Mesothelial cell of epicardium (in vitro differentiated cells): ENCODE measurements at regions not wholly inside any gene's neighbourhood (a gene's known extent, or its start where the extent isn't known, plus 50 kb on each side); places are given as distances from the start of the nearest gene placed in this dataset.

Experiments
- DNase-seq, 2 experiments: peaks; one replicate each; pipeline ENCODE4 v3.0.0; 2021; ENCODE audit warnings: low spot score in 2 of 2; ENCODE audit not compliant: unreplicated experiment in 2 of 2
- H3K27ac Mint-ChIP-seq: 2 replicates; pipeline ENCODE4 v1.8.0; 2021; ENCODE audit warnings: mixed read lengths
- H3K27me3 Mint-ChIP-seq: 2 replicates; pipeline ENCODE4 v1.8.0; 2021; ENCODE audit warnings: low read depth, mixed read lengths
- H3K36me3 Mint-ChIP-seq: 2 replicates; pipeline ENCODE4 v1.8.0; 2021; ENCODE audit warnings: mixed read lengths
- H3K4me1 Mint-ChIP-seq: 2 replicates; pipeline ENCODE4 v1.8.0; 2021; ENCODE audit warnings: mixed read lengths
- H3K4me3 Mint-ChIP-seq: 2 replicates; pipeline ENCODE4 v1.8.0; 2021; ENCODE audit warnings: mild to moderate bottlenecking, moderate library complexity, mixed read lengths
- H3K9me3 Mint-ChIP-seq: 2 replicates; pipeline ENCODE4 v1.8.0; 2021; ENCODE audit warnings: mixed read lengths
- TF ChIP-seq, protein P1 (sequence below): fragments of 200-600 bp; sonication (generic); IDR thresholded peaks from one replicate; pipeline ENCODE4 v1.5.0; 2021; ENCODE audit warnings: antibody characterized with exemption; ENCODE audit not compliant: unreplicated experiment

DNA sequence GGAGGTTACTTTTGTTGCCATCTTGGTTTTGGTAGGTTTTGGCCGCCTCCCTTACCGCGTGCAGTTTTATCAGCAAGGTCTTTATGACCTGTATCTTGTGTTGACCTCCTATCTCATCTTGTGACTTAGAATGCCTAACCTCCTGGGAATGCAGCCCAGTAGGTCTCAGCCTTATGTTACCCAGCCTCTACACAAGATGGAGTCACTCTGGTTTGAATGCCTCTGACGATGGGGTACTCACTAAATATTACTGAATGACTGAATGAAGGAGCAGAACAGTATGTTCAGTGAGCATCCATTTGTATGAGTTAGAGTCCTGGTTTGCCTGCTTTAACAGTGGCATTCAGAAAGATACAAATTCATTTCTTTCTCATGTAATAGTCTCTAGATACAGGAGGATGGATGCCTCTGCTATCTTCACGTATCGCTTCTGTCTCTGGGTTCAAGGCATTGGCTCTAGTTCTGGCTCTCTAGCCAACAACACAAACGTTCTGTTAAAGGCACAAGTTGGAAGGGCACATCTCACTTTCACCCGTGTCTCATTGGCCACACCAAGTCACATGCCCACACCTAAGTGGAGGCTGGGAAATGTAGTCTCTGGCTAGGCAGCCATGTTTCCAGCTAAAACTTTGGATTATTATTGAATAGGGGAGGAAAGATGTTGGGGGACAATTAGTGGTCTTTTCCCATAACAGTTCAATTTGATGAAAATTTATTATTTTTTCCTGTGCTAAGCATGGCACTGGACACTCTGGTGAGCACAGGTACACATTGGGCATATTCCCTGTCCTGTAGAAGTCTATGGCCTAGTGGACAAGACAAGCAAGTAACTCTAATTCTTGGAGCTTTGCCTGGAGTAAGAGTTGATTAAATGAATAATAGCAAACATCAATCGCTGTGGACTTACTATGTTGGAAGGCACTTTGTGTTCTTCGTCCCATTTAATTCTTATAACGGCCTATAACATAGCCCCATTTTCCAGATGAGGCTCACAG is 75.2 kb upstream of the RPH3A start:
- H3K4me1 Mint-ChIP-seq: no peaks in the 10 kb centered on the region
- H3K27ac Mint-ChIP-seq: no peak overlapping the region
- TF ChIP-seq, protein P1, sequence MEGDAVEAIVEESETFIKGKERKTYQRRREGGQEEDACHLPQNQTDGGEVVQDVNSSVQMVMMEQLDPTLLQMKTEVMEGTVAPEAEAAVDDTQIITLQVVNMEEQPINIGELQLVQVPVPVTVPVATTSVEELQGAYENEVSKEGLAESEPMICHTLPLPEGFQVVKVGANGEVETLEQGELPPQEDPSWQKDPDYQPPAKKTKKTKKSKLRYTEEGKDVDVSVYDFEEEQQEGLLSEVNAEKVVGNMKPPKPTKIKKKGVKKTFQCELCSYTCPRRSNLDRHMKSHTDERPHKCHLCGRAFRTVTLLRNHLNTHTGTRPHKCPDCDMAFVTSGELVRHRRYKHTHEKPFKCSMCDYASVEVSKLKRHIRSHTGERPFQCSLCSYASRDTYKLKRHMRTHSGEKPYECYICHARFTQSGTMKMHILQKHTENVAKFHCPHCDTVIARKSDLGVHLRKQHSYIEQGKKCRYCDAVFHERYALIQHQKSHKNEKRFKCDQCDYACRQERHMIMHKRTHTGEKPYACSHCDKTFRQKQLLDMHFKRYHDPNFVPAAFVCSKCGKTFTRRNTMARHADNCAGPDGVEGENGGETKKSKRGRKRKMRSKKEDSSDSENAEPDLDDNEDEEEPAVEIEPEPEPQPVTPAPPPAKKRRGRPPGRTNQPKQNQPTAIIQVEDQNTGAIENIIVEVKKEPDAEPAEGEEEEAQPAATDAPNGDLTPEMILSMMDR: no peak
- H3K36me3 Mint-ChIP-seq: no peaks in the 10 kb centered on the region
- H3K27me3 Mint-ChIP-seq: peaks cover 19% of the 10 kb centered on the region
- H3K9me3 Mint-ChIP-seq: peaks cover 6% of the 10 kb centered on the region
- no peak for DNase-seq
- no peak overlapping the region for H3K4me3 Mint-ChIP-seq

DNA sequence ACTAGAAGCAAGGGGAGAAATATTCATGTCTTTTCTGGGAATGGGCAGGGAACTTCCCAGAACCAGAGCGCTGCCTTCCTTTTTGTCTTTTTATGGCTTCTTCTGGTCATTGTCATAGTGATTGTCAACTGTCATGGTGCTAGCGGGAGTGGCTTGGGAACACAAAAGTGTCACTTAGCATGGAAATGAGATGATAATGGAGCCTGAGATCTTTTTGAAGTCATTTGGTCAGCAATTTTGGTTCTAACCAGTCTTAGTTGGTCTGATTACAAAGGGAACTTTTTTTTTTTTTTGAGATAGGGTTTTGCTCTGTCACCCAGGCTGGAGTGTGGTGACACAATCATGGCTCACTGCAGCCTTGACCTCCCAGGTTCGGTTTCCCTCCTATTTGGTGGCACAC is 62.7 kb upstream of the RPH3A start:
- Mint-ChIP-seq H3K27me3 (peaks cover 36% of the 10 kb centered on the region), H3K9me3 (no peaks in the 10 kb centered on the region), H3K4me1 (no peaks in the 10 kb centered on the region), H3K27ac (no peak overlapping the region), H3K4me3 (no peak overlapping the region), H3K36me3 (no peaks in the 10 kb centered on the region)
- no peak for DNase-seq
- TF ChIP-seq, protein P1: no peak

DNA sequence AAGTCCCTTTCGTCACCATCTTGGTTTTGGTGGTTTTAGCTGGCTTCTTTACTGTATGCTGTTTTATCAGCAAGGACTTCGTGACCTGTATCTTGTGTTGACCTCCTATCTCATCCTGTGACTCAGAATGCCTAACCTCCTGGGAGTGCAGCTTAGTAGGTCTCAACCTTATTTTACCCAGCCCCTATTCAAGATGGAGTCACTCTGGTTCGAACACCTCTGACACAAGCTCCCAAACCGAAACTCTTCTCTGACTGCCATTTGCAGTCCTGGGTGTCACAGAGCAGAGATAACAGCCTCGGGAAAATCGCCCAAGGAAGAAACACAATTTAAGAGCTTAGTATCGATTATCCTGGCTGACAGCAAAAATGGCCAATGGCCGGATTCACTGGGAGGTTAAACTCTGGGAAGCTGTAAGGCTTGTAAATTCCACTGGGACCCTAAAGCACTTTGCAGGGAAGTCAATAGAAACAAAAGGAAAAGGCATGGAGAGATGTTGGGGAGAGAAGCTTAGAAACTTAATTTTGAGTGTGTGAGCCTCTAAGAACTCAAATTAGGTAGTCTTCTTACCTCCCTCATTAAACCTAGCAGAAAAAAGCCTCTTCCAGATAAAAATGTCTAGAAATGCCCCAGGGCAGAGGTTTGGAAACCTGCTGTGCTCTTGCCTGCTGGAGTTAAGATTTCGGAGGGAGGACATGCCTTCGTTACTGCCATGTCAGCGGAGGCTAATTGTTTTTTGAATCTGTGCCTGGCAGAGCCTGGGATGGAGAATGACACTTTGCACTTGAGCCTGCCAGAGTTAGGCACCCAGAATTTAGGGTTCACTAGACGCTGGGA is 56.5 kb upstream of the RPH3A start:
- Mint-ChIP-seq H3K36me3 (no peaks in the 10 kb centered on the region), H3K27ac (no peak overlapping the region), H3K4me1 (no peaks in the 10 kb centered on the region), H3K27me3 (peaks cover 45% of the 10 kb centered on the region), H3K4me3 (no peak overlapping the region), H3K9me3 (no peaks in the 10 kb centered on the region)
- TF ChIP-seq, protein P1: no peak
- no peak for DNase-seq

DNA sequence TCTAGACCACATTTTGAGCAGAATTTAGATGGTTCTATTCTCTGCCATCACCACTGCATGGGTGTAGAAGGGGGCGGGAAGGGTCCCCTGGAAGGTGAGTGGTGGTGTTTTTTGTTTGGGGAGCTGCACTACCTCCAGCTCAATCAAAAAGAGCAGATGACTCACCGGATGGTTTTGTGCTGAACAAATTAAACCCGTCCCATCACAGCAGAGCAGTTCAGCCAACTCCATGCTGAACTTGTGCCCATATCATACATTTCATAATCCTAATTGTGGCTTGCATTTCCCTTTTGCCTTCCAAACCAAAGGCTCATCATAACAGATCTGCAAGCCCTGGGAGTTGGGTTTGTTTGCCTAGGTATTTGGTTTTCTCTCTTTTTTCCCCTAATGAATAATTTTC is 53.0 kb upstream of the RPH3A start:
- no peaks in the 10 kb centered on the region for H3K36me3 Mint-ChIP-seq
- H3K4me1 Mint-ChIP-seq: no peaks in the 10 kb centered on the region
- DNase-seq: no peak
- H3K4me3 Mint-ChIP-seq: no peak overlapping the region
- H3K9me3 Mint-ChIP-seq: no peaks in the 10 kb centered on the region
- no peak overlapping the region for H3K27ac Mint-ChIP-seq
- peaks cover 58% of the 10 kb centered on the region for H3K27me3 Mint-ChIP-seq
- TF ChIP-seq, protein P1: no peak

DNA sequence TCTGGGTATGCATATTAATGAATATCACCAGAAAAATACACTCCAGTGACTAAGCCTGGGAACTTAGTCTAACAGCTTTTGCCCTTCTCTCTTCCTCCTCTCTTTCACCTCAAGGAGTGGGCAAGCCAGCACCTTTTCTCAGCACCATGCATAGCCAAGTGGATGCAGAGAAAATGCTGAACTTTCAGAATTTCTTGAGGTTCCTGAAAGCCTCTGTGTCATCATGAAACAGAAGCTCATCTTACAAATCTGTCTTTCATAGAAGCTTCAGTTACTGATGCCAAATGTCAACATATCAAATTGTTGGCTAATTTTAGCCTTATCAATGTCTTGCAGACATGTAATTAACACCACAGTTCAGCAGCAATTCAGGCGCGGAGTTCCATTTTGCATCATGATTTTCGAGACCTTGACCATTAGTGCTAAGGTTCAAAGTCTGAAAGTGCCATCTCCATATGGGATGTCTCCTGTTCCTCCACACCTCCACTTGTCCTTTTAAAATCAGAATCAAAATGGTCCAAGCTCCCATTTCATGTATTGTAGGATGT is 51.1 kb upstream of the RPH3A start:
- H3K9me3 Mint-ChIP-seq: no peaks in the 10 kb centered on the region
- peaks cover 62% of the 10 kb centered on the region for H3K27me3 Mint-ChIP-seq
- H3K27ac Mint-ChIP-seq: no peak overlapping the region
- TF ChIP-seq, protein P1: no peak
- DNase-seq: no peak
- H3K4me3 Mint-ChIP-seq: no peak overlapping the region
- no peaks in the 10 kb centered on the region for H3K4me1 Mint-ChIP-seq
- H3K36me3 Mint-ChIP-seq: no peaks in the 10 kb centered on the region
